OCI-LY3 (cell line): ENCODE measurements at regions not wholly inside any gene's neighbourhood (a gene's known extent, or its start where the extent isn't known, plus 50 kb on each side); places are given as distances from the start of the nearest gene placed in this dataset.

ENCODE experiments used
- EZH2phosphoT487 ChIP-seq: fragments of 200-600 bp; shearing (Covaris generic); IDR thresholded peaks from 2 replicates; pipeline ENCODE4 v1.6.1; 2018; ENCODE audit warnings: antibody characterized with exemption, mixed run types, low read depth
- TF ChIP-seq, protein P1 (sequence below): fragments of 200-600, 300-600 bp; sonication (generic); IDR thresholded peaks from 2 replicates; pipeline ENCODE4 v1.5.1; 2014; ENCODE audit warnings: antibody characterized with exemption, low read length, low read depth

GRCh38 chr9:81417299-81417675 lies 272.1 kb downstream of the TLE1 start:
- TF ChIP-seq EZH2phosphoT487, result no peak
- TF ChIP-seq, protein P1, sequence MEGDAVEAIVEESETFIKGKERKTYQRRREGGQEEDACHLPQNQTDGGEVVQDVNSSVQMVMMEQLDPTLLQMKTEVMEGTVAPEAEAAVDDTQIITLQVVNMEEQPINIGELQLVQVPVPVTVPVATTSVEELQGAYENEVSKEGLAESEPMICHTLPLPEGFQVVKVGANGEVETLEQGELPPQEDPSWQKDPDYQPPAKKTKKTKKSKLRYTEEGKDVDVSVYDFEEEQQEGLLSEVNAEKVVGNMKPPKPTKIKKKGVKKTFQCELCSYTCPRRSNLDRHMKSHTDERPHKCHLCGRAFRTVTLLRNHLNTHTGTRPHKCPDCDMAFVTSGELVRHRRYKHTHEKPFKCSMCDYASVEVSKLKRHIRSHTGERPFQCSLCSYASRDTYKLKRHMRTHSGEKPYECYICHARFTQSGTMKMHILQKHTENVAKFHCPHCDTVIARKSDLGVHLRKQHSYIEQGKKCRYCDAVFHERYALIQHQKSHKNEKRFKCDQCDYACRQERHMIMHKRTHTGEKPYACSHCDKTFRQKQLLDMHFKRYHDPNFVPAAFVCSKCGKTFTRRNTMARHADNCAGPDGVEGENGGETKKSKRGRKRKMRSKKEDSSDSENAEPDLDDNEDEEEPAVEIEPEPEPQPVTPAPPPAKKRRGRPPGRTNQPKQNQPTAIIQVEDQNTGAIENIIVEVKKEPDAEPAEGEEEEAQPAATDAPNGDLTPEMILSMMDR, result no peak
